ENCODE measurements at regions not wholly inside any gene's neighbourhood (a gene's known extent, or its start where the extent isn't known, plus 50 kb on each side); places are given as distances from the start of the nearest gene placed in this dataset.

GRCh38 chr2:51650769-51651168, 618.8 kb upstream of the NRXN1 start (continued):
- no peak for TF ChIP-seq ZNF462 (CRISPR knock-in tag; IDR thresholded peaks at IDR 0.05)
- TF ChIP-seq NANOG (IDR thresholded peaks at IDR 0.05; ENCODE audit: borderline replicate concordance): no peak

DNA sequence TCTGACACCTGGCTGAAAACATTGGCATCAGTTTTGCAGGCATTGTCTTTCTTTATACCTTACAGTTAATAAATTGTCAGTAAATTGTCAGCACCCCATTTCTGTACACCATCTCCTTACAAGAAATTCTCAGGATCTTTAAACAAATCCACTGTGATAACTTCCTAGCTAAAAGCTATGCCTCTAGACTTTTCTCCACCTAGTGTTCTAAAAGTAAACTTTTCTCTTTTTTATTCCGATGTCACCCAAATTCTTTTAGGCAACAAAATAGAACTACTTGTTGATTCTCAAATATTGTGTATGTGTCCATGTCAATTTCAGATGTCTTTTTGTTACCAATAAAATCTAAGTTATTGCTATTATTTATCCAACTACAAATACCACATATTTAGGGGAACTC, 617.4 kb upstream of the NRXN1 start:
- TF ChIP-seq CREB1 (CRISPR knock-in tag; IDR thresholded peaks at IDR 0.05; ENCODE audit: low read depth) (no peak), CTCF (conservative IDR thresholded peaks at IDR 0.05; ENCODE audit: low read depth in 2 of 2) (peak in 1 of 2 experiments; percentile 15; a peak in 1 of 4 replicates), NANOG (IDR thresholded peaks at IDR 0.05; ENCODE audit: borderline replicate concordance) (no peak)

More for the DNA sequence above, 617.4 kb upstream of the NRXN1 start:
- H3K27me3 ChIP-seq (ENCODE audit: insufficient read depth): no peaks in the 10 kb centered on the region
- H3K4me1 ChIP-seq (ENCODE audit: insufficient read depth): no peaks in the 10 kb centered on the region
- no peak overlapping the region for H3K4me3 Mint-ChIP-seq
- no peaks in the 10 kb centered on the region for H3F3A ChIP-seq (replicated peaks; ENCODE audit: low read depth)
- no peaks in the 10 kb centered on the region for H3K9me3 Mint-ChIP-seq
- no peaks in the 10 kb centered on the region for H3K27me3 Mint-ChIP-seq (ENCODE audit: insufficient read depth, low read depth, poor library complexity)
- H3K4me1 Mint-ChIP-seq: peaks cover 7% of the 10 kb centered on the region; the same call in 2 of the 3 replicates
- no peak overlapping the region for H3K4me2 ChIP-seq
- H3K4me3 ChIP-seq: no peak overlapping the region
- no peaks in the 10 kb centered on the region for H3K9me2 ChIP-seq (ENCODE audit: insufficient read depth)
- H2AFZ ChIP-seq: no peak overlapping the region
- no peaks in the 10 kb centered on the region for H4K20me1 ChIP-seq (replicated peaks; ENCODE audit: insufficient read depth)
- DNase-seq (ENCODE audit: low spot score): no peak
- no peak overlapping the region for H3K27ac Mint-ChIP-seq
- H3K79me2 ChIP-seq (replicated peaks; ENCODE audit: insufficient read depth): no peaks in the 10 kb centered on the region
- H3K36me3 ChIP-seq (ENCODE audit: insufficient read depth): no peaks in the 10 kb centered on the region
- no peak overlapping the region for H3K27ac ChIP-seq (ENCODE audit: low read depth)
- ATAC-seq: no peak
- no peaks in the 10 kb centered on the region for H3K36me3 Mint-ChIP-seq (ENCODE audit: low read depth)

Data from GM23338 (cell line).